Right kidney (tissue), 1 donor: ENCODE measurements at regions not wholly inside any gene's neighbourhood (a gene's known extent, or its start where the extent isn't known, plus 50 kb on each side); places are given as distances from the start of the nearest gene placed in this dataset.

ENCODE experiments used
- DNase-seq: peaks from one replicate; pipeline ENCODE4 v3.0.0-alpha.2; 2016

- no peak for DNase-seq
Observed at GRCh38 chr6:56005426-56005825, 130.0 kb upstream of the BMP5 start.

- no peak for DNase-seq
Observed at GRCh38 chr6:56004426-56004825, 129.0 kb upstream of the BMP5 start.

- no peak for DNase-seq
Observed at GRCh38 chr6:56003616-56004015, 128.2 kb upstream of the BMP5 start.

GRCh38 chr6:56002336-56002735, 126.9 kb upstream of the BMP5 start:
- no peak for DNase-seq

- no peak for DNase-seq
Observed at GRCh38 chr6:55998576-55998975, 123.2 kb upstream of the BMP5 start.

GRCh38 chr6:55997223-55997874, 122.0 kb upstream of the BMP5 start:
- no peak for DNase-seq

GRCh38 chr6:55994531-55994930, 119.1 kb upstream of the BMP5 start:
- no peak for DNase-seq

- DNase-seq = no peak
Observed at GRCh38 chr6:55993418-55993817, 118.0 kb upstream of the BMP5 start.

- no peak for DNase-seq
Observed at GRCh38 chr6:55992546-55992945, 117.2 kb upstream of the BMP5 start.

- DNase-seq = no peak
Observed at GRCh38 chr6:55985309-55985708, 109.9 kb upstream of the BMP5 start.

GRCh38 chr6:55983861-55984260, 108.5 kb upstream of the BMP5 start:
- no peak for DNase-seq

- no peak for DNase-seq
Observed at GRCh38 chr6:55981660-55982059, 106.3 kb upstream of the BMP5 start.

GRCh38 chr6:55980627-55981211, 105.3 kb upstream of the BMP5 start:
- DNase-seq = peak; percentile 15

GRCh38 chr6:55979526-55979925, 104.1 kb upstream of the BMP5 start:
- DNase-seq = no peak

- no peak for DNase-seq
Observed at GRCh38 chr6:55977959-55978665, 102.7 kb upstream of the BMP5 start.

- DNase-seq = no peak
Observed at GRCh38 chr6:55974688-55975087, 99.3 kb upstream of the BMP5 start.

- no peak for DNase-seq
Observed at GRCh38 chr6:55972091-55972490, 96.7 kb upstream of the BMP5 start.

GRCh38 chr6:55969526-55969925, 94.1 kb upstream of the BMP5 start:
- DNase-seq = no peak

GRCh38 chr6:55968926-55969325, 93.5 kb upstream of the BMP5 start:
- no peak for DNase-seq

GRCh38 chr6:55964136-55964535, 88.7 kb upstream of the BMP5 start:
- DNase-seq = no peak

GRCh38 chr6:55963301-55963700, 87.9 kb upstream of the BMP5 start:
- no peak for DNase-seq

GRCh38 chr6:55960344-55960743, 85.0 kb upstream of the BMP5 start:
- no peak for DNase-seq

- DNase-seq = no peak
Observed at GRCh38 chr6:55958790-55959189, 83.4 kb upstream of the BMP5 start.

GRCh38 chr6:55957961-55958422, 82.6 kb upstream of the BMP5 start:
- no peak for DNase-seq
